Vagina (tissue), 2 donors: ENCODE measurements at regions not wholly inside any gene's neighbourhood (a gene's known extent, or its start where the extent isn't known, plus 50 kb on each side); places are given as distances from the start of the nearest gene placed in this dataset.

Experiments used
- DNase-seq, 2 donors: peaks; one replicate each; pipeline ENCODE4 v3.0.0-alpha.2; 2017; ENCODE audit errors: extremely low spot score in 2 of 2
- H3K27ac ChIP-seq: fragments of 200-600 bp; sonication (generic); one replicate; pipeline ENCODE4 v1.5.1; 2019
- H3K27me3 ChIP-seq: fragments of 200-600 bp; sonication (generic); one replicate; pipeline ENCODE4 v1.5.1; 2019
- H3K36me3 ChIP-seq, 2 donors: fragments of 200-600 bp; sonication (generic); one replicate each; pipeline ENCODE4 v1.5.1; 2017 to 2019
- H3K4me1 ChIP-seq: fragments of 200-600 bp; sonication (generic); one replicate; pipeline ENCODE4 v1.5.1; 2019
- H3K4me3 ChIP-seq, 2 donors: fragments of 200-600 bp; sonication (generic); 1 replicate in 1 of 2; 2 replicates in 1 of 2; pipeline ENCODE4 v1.5.1; 2016 to 2019
- H3K9me3 ChIP-seq: fragments of 200-600 bp; sonication (generic); one replicate; pipeline ENCODE4 v1.5.1; 2019
- POLR2A ChIP-seq, 2 donors: fragments of 450-650 bp; IDR thresholded peaks; one replicate each; pipeline ENCODE4 v1.6.1; 2017; ENCODE audit warnings: antibody characterized with exemption in 2 of 2, mild to moderate bottlenecking in 2 of 2, moderate library complexity in 2 of 2
- POLR2AphosphoS5 ChIP-seq, 2 donors: sonication (generic); formaldehyde crosslinking; IDR thresholded peaks; one replicate each; pipeline ENCODE4 v1.9.0; 2017; ENCODE audit warnings: antibody characterized with exemption in 2 of 2, mild to moderate bottlenecking in 2 of 2, low read depth in 1 of 2; ENCODE audit not compliant: insufficient read depth in 1 of 2
- intact Hi-C: fragments of 100-400 bp; cut with DNase I; formaldehyde crosslinking; loops from one replicate; pipeline ENCODE4 v1.15.1; 2023
- TF ChIP-seq, protein P1 (sequence below), 3 experiments: fragments of 450-650 bp in 2 of 3; fragments of 200-600 bp in 1 of 3; sonication (generic) in 1 of 3; IDR thresholded peaks; one replicate each; pipeline ENCODE4 v1.5.1; 2017 to 2019; ENCODE audit warnings: antibody characterized with exemption in 3 of 3, mild to moderate bottlenecking in 2 of 3, moderate library complexity in 2 of 3

DNA sequence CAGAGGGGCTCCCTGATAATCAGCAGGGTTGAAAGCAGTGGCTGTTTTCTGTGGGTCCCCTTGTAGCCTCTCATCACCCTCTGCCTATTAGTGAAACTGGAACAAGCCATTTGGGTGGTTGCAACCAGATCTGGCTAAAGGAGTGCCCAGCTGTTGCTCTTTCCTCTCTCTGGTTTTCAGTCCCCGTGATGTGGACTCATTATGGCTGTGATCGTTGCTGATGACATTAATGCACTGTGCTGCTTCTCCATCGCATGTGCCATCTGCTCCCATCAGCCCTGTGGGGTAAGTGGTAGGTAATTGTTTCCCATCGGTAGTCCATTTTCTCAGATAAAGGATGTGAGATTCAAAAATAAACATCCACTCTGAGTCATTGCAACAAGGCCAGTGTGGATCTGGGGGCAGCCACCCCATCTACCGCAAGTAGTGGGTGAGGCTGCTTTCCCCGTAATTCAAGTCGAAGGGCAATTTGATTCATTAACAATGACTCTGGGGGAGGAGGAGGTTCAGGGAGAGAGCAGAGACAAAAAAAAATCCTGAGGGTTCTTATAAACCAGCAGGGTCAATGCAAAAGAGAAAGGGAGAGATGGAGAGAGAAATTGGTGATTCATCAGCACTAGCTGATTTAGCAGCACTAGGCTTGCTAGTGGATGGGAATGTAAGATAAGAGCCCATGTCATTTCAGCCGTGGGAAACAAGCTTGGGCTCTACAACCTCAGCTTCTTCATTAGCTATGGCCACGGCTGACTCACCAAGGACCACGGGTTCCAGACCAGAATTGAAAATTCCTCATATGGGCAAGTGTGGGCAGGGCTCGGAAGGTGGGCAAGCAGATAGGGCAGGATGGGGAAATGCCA is 357.8 kb downstream of the MID1IP1 start:
- no peaks in the 10 kb centered on the region for H3K36me3 ChIP-seq
- TF ChIP-seq POLR2AphosphoS5 (IDR thresholded peaks at IDR 0.05; ENCODE audit: insufficient read depth in 1 of 2, low read depth in 1 of 2) (no peak), POLR2A (IDR thresholded peaks at IDR 0.05) (no peak)
- TF ChIP-seq, protein P1, sequence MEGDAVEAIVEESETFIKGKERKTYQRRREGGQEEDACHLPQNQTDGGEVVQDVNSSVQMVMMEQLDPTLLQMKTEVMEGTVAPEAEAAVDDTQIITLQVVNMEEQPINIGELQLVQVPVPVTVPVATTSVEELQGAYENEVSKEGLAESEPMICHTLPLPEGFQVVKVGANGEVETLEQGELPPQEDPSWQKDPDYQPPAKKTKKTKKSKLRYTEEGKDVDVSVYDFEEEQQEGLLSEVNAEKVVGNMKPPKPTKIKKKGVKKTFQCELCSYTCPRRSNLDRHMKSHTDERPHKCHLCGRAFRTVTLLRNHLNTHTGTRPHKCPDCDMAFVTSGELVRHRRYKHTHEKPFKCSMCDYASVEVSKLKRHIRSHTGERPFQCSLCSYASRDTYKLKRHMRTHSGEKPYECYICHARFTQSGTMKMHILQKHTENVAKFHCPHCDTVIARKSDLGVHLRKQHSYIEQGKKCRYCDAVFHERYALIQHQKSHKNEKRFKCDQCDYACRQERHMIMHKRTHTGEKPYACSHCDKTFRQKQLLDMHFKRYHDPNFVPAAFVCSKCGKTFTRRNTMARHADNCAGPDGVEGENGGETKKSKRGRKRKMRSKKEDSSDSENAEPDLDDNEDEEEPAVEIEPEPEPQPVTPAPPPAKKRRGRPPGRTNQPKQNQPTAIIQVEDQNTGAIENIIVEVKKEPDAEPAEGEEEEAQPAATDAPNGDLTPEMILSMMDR (IDR thresholded peaks at IDR 0.05) = no peak
- H3K4me3 ChIP-seq = no peak overlapping the region
- DNase-seq = peak in 1 of 2 donors; percentile 70
- no peaks in the 10 kb centered on the region for H3K4me1 ChIP-seq
- no peaks in the 10 kb centered on the region for H3K9me3 ChIP-seq
- no peak overlapping the region for H3K27ac ChIP-seq
- intact Hi-C loops = no loop called here
- H3K27me3 ChIP-seq = no peaks in the 10 kb centered on the region

DNA sequence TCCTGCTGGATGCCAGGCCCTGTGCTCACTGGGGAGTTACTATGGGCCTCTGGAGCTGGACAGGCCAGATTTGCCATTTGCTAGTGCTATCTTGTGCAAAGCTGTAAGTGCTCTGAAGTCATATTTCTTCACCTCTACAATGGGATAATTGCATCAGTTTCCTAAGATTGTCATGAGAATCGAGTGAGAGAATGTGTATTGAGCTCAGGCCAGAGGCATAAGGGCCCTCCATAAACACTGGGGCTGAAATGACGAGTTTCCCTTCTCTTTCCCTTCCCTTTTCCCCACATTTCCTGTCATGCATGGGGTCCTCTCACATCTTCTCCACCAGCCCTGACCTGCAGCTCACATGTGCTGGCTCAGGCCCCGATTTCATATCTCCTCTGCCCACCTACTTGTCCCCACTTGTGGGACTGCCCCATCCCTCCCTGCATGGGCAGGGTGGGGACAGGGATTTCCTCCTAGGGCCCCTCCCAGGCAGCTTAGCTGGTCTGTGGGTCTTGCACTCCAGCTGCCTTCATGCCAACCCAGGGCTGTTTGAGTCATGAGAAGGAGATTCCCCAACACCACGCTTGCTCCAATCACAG is 358.8 kb downstream of the MID1IP1 start:
- H3K27ac ChIP-seq = no peak overlapping the region
- H3K4me1 ChIP-seq = no peaks in the 10 kb centered on the region
- intact Hi-C loops = no loop called here
- DNase-seq = no peak
- no peak overlapping the region for H3K4me3 ChIP-seq
- TF ChIP-seq, protein P1 (IDR thresholded peaks at IDR 0.05) = no peak
- no peak for TF ChIP-seq POLR2AphosphoS5 (IDR thresholded peaks at IDR 0.05; ENCODE audit: insufficient read depth in 1 of 2, low read depth in 1 of 2)
- no peak for TF ChIP-seq POLR2A (IDR thresholded peaks at IDR 0.05)
- H3K27me3 ChIP-seq = no peaks in the 10 kb centered on the region
- H3K9me3 ChIP-seq = no peaks in the 10 kb centered on the region
- no peaks in the 10 kb centered on the region for H3K36me3 ChIP-seq

DNA sequence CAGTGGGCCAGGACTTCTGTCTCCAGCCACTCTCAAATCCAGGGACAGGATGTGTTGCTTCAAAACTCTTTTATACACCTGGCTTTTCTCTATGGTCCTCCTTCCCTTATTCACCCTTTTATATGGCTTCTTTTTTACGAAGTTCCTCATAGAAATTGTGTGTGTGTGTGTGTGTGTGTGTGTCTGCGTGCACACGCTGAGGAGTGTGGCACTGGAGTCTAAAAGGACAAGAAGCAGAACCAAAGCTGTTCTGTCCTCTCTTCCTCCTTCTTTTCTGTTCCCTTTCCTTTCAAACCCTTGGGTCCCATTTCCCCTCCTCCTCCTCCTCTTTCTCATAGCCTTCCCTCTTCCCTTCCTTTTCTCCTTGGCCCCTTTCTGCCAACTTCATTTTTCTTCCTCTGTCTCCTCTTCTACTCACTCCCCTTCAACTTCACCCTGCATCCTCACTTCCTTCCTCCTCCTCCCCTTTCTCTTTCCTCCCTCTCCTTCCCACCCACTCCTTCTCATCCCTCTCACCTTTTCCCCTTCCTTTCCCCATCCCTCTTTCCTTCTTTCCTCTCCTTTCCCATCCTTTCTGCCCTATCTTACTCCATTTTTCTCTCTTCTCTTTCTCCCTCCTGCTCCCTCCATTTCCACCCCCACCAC is 360.5 kb downstream of the MID1IP1 start:
- intact Hi-C loops = no loop called here
- H3K4me1 ChIP-seq = no peaks in the 10 kb centered on the region
- no peak for TF ChIP-seq POLR2AphosphoS5 (IDR thresholded peaks at IDR 0.05; ENCODE audit: insufficient read depth in 1 of 2, low read depth in 1 of 2)
- no peak for TF ChIP-seq POLR2A (IDR thresholded peaks at IDR 0.05)
- TF ChIP-seq, protein P1 (IDR thresholded peaks at IDR 0.05) = no peak
- no peaks in the 10 kb centered on the region for H3K27me3 ChIP-seq
- no peak for DNase-seq
- H3K27ac ChIP-seq = no peak overlapping the region
- H3K36me3 ChIP-seq = no peaks in the 10 kb centered on the region
- H3K9me3 ChIP-seq = no peaks in the 10 kb centered on the region
- H3K4me3 ChIP-seq = no peak overlapping the region

DNA sequence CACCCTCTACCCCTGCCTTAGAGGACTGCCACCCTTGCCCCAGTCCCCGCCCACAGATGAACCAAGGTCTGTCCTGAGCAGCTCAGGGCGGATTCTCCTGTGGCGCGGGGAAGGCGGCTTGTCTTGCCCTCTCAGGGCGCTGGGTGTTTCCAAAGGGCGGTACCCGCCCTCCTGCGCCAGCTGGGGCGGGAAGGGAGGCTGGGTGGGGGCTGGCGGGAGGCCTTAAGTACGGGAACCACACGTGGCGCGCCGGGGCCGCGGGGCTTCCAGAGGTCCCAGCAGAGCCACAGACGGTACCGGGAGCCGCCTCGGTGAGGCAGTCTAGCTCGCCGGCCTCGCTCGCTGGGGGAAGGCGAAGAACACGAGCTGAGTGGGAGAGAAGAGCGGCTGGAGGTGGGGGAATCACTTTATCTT is 361.1 kb downstream of the MID1IP1 start:
- no peak for TF ChIP-seq POLR2A (IDR thresholded peaks at IDR 0.05)
- intact Hi-C loops = no loop called here
- Histone ChIP-seq H3K36me3 (no peaks in the 10 kb centered on the region), H3K4me3 (peak overlapping the region in 1 of 2 donors; percentile 8), H3K9me3 (no peaks in the 10 kb centered on the region), H3K27ac (no peak overlapping the region), H3K4me1 (no peaks in the 10 kb centered on the region), H3K27me3 (no peaks in the 10 kb centered on the region)
- peak in 1 of 2 donors; percentile 75 for DNase-seq

DNA sequence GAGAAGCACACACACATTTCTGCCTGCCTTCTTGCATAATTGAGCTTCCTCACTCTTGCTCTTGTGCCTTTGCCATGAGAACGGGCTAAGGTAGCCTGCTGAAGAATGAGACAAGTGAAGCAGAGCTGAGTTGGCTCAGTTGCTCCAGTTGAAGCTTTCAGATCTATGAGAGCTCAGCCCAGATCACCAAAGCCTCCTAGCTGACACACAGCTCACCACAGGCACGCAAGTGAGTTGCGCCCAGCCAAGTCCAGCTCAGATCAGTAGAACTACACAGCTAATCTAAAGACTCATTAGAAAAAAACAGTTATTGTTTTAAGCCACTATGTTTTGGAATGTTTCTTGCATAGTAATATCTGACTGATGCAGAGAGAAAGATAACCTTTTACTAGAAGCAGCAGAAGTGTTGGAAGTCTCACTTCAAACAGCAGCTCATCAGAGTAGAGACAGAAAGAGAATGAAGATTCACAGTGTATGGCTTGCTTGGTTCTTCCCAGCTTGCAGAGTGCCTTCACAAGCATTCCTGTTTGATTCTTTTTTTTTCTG is 362.4 kb downstream of the MID1IP1 start:
- no peak overlapping the region for H3K27ac ChIP-seq
- no peak overlapping the region for H3K4me3 ChIP-seq
- no peaks in the 10 kb centered on the region for H3K36me3 ChIP-seq
- TF ChIP-seq POLR2AphosphoS5 (IDR thresholded peaks at IDR 0.05; ENCODE audit: insufficient read depth in 1 of 2, low read depth in 1 of 2) (no peak), POLR2A (IDR thresholded peaks at IDR 0.05) (no peak)
- TF ChIP-seq, protein P1 (IDR thresholded peaks at IDR 0.05) = no peak
- DNase-seq = peak in 1 of 2 donors; percentile 37
- intact Hi-C loops = no loop called here
- no peaks in the 10 kb centered on the region for H3K4me1 ChIP-seq
- no peaks in the 10 kb centered on the region for H3K27me3 ChIP-seq
- no peaks in the 10 kb centered on the region for H3K9me3 ChIP-seq
